Psoas muscle (tissue), 7 donors: ENCODE measurements at regions not wholly inside any gene's neighbourhood (a gene's known extent, or its start where the extent isn't known, plus 50 kb on each side); places are given as distances from the start of the nearest gene placed in this dataset.

ENCODE experiments used
- ATAC-seq, 4 donors: fragments of 200-7000 bp; cut with Tn5 transposase; one replicate each; pipeline ENCODE4 v1.9.1; 2020; ENCODE audit warnings: moderate library complexity in 3 of 4, mild to moderate bottlenecking in 2 of 4
- DNase-seq, 2 donors: peaks; one replicate each; pipeline ENCODE4 v3.0.0-alpha.2; 2020
- H3K27ac ChIP-seq: fragments of 200-600 bp; one replicate; pipeline ENCODE4 v1.8.0; 2022
- H3K27me3 ChIP-seq, 3 donors: fragments of 200-600 bp in 1 of 3; one replicate each; pipeline versions ENCODE4 v1.6.1 to v1.8.0; 2013 to 2022; ENCODE audit warnings: low read length in 2 of 3, mild to moderate bottlenecking in 2 of 3, moderate library complexity in 1 of 3; ENCODE audit not compliant: insufficient read depth in 3 of 3
- H3K36me3 ChIP-seq, 2 donors: fragments of 200-600 bp in 1 of 2; one replicate each; pipeline versions ENCODE4 v1.6.1 to v1.8.0; 2013 to 2022; ENCODE audit warnings: low read depth in 1 of 2, mild to moderate bottlenecking in 1 of 2, moderate library complexity in 1 of 2; ENCODE audit not compliant: insufficient read depth in 1 of 2
- H3K4me1 ChIP-seq: fragments of 200-600 bp; one replicate; pipeline ENCODE4 v1.8.0; 2022
- H3K4me3 ChIP-seq: fragments of 200-600 bp; one replicate; pipeline ENCODE4 v1.8.0; 2022; ENCODE audit warnings: mild to moderate bottlenecking
- H3K9me3 ChIP-seq: fragments of 200-600 bp; one replicate; pipeline ENCODE4 v1.8.0; 2022
- CTCF ChIP-seq: fragments of 200-600 bp; IDR thresholded peaks from one replicate; pipeline ENCODE4 v1.8.0; 2022; ENCODE audit warnings: antibody characterized with exemption
- WGBS, 3 donors: extraction: QIAGEN DNeasy Blood & Tissue Kit; methylation state at CpG; one replicate each; pipeline versions ENCODE4 v1.1.6 to v1.1.7; 2013; 5-methylcytosine and 5-hydroxymethylcytosine counted together
- intact Hi-C, 2 donors: fragments of 100-400 bp; cut with DNase I; formaldehyde crosslinking; loops; one replicate each; pipeline versions ENCODE4 v1.11.0 to v1.14.2; 2022
- donor health status: healthy with polysubstance abuse.
- donor health status: DM: no; HTN: no; CAD: no; lungs with moderate emphysema.
- donor health status: Bipolar disorder and iron deficiency.
- donor health status: healthy.
- donor health status: DM: yes; HTN: yes; CAD: no.
- donor health status: DM: no; HTN: no; CAD: no.
- donor health status: DM: yes; HTN: yes; CAD: no.

- ATAC-seq (no peak), DNase-seq (no peak)
- H3K9me3 ChIP-seq, result no peaks in the 10 kb centered on the region
- H3K36me3 ChIP-seq, result no peaks in the 10 kb centered on the region
- no peaks in the 10 kb centered on the region for H3K27me3 ChIP-seq
- H3K4me3 ChIP-seq, result no peak overlapping the region
- intact Hi-C loops, result no loop called here
- no peaks in the 10 kb centered on the region for H3K4me1 ChIP-seq
- TF ChIP-seq CTCF, result no peak
- H3K27ac ChIP-seq, result no peak overlapping the region
- WGBS, 3 donors, result 74 to 87% (median 81%) methylated on average over 1 of the region's 1 CpG
Measured at GRCh38 chr7:20466543-20467021, 135.9 kb downstream of the ITGB8 start.

DNA sequence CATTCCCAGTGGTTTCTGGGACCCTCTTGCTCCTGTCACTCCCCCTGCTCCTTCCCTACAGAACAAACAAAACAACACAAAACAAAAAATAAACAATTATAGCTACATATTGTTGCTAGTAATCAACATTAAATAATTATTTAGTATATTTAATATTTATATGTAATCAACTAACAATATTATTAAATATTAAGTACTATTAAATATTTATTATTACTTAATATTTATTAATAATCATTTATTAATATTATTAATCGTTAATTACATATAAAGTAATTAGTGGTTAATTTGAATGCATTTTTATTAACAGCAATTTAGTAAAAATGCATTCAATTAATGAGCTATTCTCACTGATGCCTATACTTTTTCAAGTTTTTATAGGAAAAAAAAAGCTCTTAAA, 139.4 kb downstream of the ITGB8 start:
- DNase-seq, result no peak
- H3K27ac ChIP-seq, result no peak overlapping the region
- intact Hi-C loops, result no loop called here
- no peaks in the 10 kb centered on the region for H3K9me3 ChIP-seq
- no peaks in the 10 kb centered on the region for H3K27me3 ChIP-seq
- 25 to 40% (median 37%) methylated on average over 1 of the region's 1 CpG for WGBS, 3 donors
- H3K4me3 ChIP-seq, result no peak overlapping the region
- TF ChIP-seq CTCF, result no peak
- ATAC-seq, result no peak
- no peaks in the 10 kb centered on the region for H3K36me3 ChIP-seq
- no peaks in the 10 kb centered on the region for H3K4me1 ChIP-seq

DNA sequence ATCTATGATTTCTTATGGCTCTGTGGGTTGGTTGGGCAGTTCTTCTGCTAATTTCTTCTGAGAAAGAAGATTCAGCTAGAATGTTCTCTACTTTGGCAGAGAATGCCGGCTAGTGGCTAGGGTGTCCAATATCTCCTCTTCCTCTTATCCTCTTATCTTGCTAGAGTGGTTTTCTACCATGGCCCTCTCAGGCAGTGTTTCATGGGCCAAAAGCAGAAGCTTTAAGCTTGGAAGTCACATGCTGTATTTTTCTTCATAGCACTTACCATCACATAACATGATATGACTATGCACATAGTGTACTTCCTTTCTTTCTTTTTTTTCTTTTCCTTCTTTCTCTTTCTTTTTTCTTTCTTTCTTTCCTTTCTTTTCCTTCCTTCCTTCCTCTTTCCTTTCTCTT, 140.0 kb downstream of the ITGB8 start:
- H3K36me3 ChIP-seq, result no peaks in the 10 kb centered on the region
- H3K27ac ChIP-seq, result no peak overlapping the region
- TF ChIP-seq CTCF, result no peak
- WGBS, 3 donors, result 48 to 73% (median 57%) methylated on average over 1 of the region's 1 CpG
- H3K4me1 ChIP-seq, result no peaks in the 10 kb centered on the region
- ATAC-seq (no peak), DNase-seq (no peak)
- intact Hi-C loops, result no loop called here
- H3K4me3 ChIP-seq, result no peak overlapping the region
- H3K9me3 ChIP-seq, result no peaks in the 10 kb centered on the region
- H3K27me3 ChIP-seq, result no peaks in the 10 kb centered on the region

DNA sequence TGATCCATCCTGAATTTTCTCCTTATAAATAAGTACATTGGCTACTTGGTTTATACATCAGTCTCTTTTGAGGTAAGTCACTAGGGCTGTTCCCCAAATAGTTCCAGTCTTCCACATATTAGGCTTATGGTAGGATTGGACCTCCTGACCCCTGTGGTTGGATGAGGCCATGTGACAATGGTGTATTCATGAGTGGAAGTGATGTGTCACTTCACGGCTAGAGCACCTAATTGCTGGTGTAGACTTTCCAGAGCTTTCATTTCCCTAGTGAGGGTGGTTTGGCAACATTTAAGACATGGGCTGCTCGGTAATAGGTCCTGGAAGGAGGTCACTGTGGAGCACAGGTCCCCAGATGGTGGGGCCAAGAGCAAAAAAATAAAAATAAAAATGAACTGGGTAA, 141.2 kb upstream of the ABCB5 start:
- no peaks in the 10 kb centered on the region for H3K9me3 ChIP-seq
- DNase-seq, result no peak
- no peak overlapping the region for H3K4me3 ChIP-seq
- no peak for ATAC-seq
- TF ChIP-seq CTCF, result no peak
- no peaks in the 10 kb centered on the region for H3K4me1 ChIP-seq
- H3K27ac ChIP-seq, result no peak overlapping the region
- H3K36me3 ChIP-seq, result no peaks in the 10 kb centered on the region
- intact Hi-C loops, result no loop called here
- WGBS, 3 donors, result 25 to 55% (median 43%) methylated on average over 2 of the region's 2 CpGs
- H3K27me3 ChIP-seq, result no peaks in the 10 kb centered on the region

DNA sequence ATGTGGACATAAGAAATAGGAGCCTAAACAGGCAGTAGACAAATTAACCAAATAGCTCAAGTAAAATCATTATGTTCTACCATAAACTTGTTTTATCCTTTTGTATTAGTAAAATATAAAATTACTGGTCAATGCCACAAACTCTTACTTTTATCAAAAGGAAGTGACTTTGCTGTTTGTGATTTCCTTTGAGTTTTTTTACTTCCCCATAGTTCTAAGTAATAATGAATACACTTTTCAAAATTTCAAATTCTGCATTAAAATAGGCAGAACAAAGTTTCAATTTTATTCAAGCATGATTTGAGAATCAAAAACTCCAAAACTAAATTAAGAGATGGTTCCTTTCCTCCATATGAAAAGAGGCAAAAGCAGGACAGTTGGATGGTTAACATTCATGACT, 139.7 kb upstream of the ABCB5 start:
- ATAC-seq, result no peak
- intact Hi-C loops, result no loop called here

More for the DNA sequence above, 139.7 kb upstream of the ABCB5 start:
- H3K36me3 ChIP-seq, result no peaks in the 10 kb centered on the region
- no peak overlapping the region for H3K27ac ChIP-seq
- H3K27me3 ChIP-seq, result no peaks in the 10 kb centered on the region
- H3K4me3 ChIP-seq, result no peak overlapping the region
- H3K4me1 ChIP-seq, result no peaks in the 10 kb centered on the region
- DNase-seq, result no peak
- TF ChIP-seq CTCF, result no peak
- no peaks in the 10 kb centered on the region for H3K9me3 ChIP-seq
